ENCODE measurements at regions not wholly inside any gene's neighbourhood (a gene's known extent, or its start where the extent isn't known, plus 50 kb on each side); places are given as distances from the start of the nearest gene placed in this dataset.

DNA sequence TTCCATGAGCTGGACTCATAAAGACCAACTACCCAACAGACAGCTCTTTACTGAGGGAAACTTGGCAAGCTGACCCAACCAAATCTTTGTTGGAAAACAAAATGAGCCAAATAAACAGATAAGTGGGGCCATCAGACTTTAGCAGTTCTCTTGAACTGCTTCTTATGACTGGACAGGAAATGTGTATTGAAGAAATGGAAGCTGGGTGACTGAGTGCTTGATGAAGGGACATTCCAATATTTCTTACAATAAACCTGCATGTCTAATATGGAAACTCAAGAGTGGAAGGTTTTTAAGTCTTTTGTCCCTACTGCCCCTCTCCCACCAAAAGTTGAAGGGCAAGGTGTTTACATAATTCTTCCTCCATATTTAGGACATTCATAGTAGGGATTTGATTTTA, 218.8 kb upstream of the NR4A3 start:
- Histone ChIP-seq H3K27me3 (no peaks in the 10 kb centered on the region), H3K27ac (no peak overlapping the region), H3K36me3 (no peaks in the 10 kb centered on the region), H3K9me3 (no peaks in the 10 kb centered on the region), H3K4me3 (no peak overlapping the region), H3K4me1 (peaks cover 0 to 6% (median 0%) of the 10 kb centered on the region in 4 donors)
- intact Hi-C loops (cut with DNase I; ENCODE audit: low total_unique reads): no loop called here
- DNase-seq: no peak
- TF ChIP-seq, protein P1, sequence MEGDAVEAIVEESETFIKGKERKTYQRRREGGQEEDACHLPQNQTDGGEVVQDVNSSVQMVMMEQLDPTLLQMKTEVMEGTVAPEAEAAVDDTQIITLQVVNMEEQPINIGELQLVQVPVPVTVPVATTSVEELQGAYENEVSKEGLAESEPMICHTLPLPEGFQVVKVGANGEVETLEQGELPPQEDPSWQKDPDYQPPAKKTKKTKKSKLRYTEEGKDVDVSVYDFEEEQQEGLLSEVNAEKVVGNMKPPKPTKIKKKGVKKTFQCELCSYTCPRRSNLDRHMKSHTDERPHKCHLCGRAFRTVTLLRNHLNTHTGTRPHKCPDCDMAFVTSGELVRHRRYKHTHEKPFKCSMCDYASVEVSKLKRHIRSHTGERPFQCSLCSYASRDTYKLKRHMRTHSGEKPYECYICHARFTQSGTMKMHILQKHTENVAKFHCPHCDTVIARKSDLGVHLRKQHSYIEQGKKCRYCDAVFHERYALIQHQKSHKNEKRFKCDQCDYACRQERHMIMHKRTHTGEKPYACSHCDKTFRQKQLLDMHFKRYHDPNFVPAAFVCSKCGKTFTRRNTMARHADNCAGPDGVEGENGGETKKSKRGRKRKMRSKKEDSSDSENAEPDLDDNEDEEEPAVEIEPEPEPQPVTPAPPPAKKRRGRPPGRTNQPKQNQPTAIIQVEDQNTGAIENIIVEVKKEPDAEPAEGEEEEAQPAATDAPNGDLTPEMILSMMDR (IDR thresholded peaks at IDR 0.05): no peak

- intact Hi-C loops (cut with DNase I; ENCODE audit: low total_unique reads): no loop called here
- H3K4me1 ChIP-seq: peaks cover 0 to 6% (median 0%) of the 10 kb centered on the region in 4 donors
- H3K27ac ChIP-seq: no peak overlapping the region
- no peak overlapping the region for H3K4me3 ChIP-seq
- H3K9me3 ChIP-seq: no peaks in the 10 kb centered on the region
- no peaks in the 10 kb centered on the region for H3K27me3 ChIP-seq
- no peak for DNase-seq
- no peaks in the 10 kb centered on the region for H3K36me3 ChIP-seq
- TF ChIP-seq, protein P1 (IDR thresholded peaks at IDR 0.05): no peak
Observed at GRCh38 chr9:99605016-99605743, 216.5 kb upstream of the NR4A3 start.

DNA sequence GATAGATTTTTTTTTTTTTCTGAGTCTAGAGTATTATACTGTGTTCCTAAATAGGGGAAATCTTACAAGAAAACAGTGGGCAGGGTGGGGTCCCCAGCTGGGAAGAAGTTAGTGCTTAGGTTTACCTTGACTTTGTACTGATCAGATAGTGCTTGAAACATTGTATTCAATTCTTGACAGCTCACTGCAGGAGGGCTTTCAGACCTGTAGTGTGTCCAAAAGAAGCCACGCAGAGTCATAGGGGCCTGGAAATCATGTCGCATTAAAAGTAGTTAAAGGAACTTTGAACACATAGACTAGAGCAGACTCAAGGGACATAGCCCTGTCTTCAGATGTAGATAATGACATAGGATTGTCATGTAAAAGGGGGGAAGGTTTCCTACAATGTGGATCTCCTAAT, 215.4 kb upstream of the NR4A3 start:
- intact Hi-C loops (cut with DNase I; ENCODE audit: low total_unique reads): no loop called here
- Histone ChIP-seq H3K9me3 (no peaks in the 10 kb centered on the region), H3K4me3 (no peak overlapping the region), H3K4me1 (peaks cover 0 to 5% (median 0%) of the 10 kb centered on the region in 4 donors), H3K36me3 (no peaks in the 10 kb centered on the region), H3K27ac (no peak overlapping the region), H3K27me3 (no peaks in the 10 kb centered on the region)
- TF ChIP-seq, protein P1 (IDR thresholded peaks at IDR 0.05): no peak
- no peak for DNase-seq

GRCh38 chr9:99606957-99607356, 214.7 kb upstream of the NR4A3 start:
- no peaks in the 10 kb centered on the region for H3K36me3 ChIP-seq
- no peaks in the 10 kb centered on the region for H3K9me3 ChIP-seq
- no peaks in the 10 kb centered on the region for H3K4me1 ChIP-seq
- intact Hi-C loops (cut with DNase I; ENCODE audit: low total_unique reads): no loop called here
- no peak overlapping the region for H3K27ac ChIP-seq
- H3K4me3 ChIP-seq: no peak overlapping the region
- H3K27me3 ChIP-seq: no peaks in the 10 kb centered on the region
- TF ChIP-seq, protein P1 (IDR thresholded peaks at IDR 0.05): no peak
- no peak for DNase-seq

GRCh38 chr9:99607842-99608448, 213.7 kb upstream of the NR4A3 start:
- no peak overlapping the region for H3K4me3 ChIP-seq
- DNase-seq: no peak
- H3K36me3 ChIP-seq: no peaks in the 10 kb centered on the region
- TF ChIP-seq, protein P1 (IDR thresholded peaks at IDR 0.05): no peak
- intact Hi-C loops (cut with DNase I; ENCODE audit: low total_unique reads): no loop called here
- H3K9me3 ChIP-seq: no peaks in the 10 kb centered on the region
- H3K4me1 ChIP-seq: no peaks in the 10 kb centered on the region
- no peaks in the 10 kb centered on the region for H3K27me3 ChIP-seq
- no peak overlapping the region for H3K27ac ChIP-seq

Data from tibial artery (tissue), 4 donors.